HUES64 (cell line): ENCODE measurements at regions not wholly inside any gene's neighbourhood (a gene's known extent, or its start where the extent isn't known, plus 50 kb on each side); places are given as distances from the start of the nearest gene placed in this dataset.
"Not testable (repeated sequence)": the region's sequence is repeated elsewhere in the genome, so short reads cannot be mapped to it uniquely, and the experiment has no call there.

ENCODE experiments used
- H3K27ac ChIP-seq: 2 replicates; pipeline ENCODE4 v1.7.0; 2013; ENCODE audit warnings: low read depth, low read length, inconsistent platforms
- H3K27me3 ChIP-seq: 2 replicates; pipeline ENCODE4 v1.6.1; 2013; ENCODE audit warnings: mild to moderate bottlenecking, low read length; ENCODE audit not compliant: insufficient read depth
- H3K36me3 ChIP-seq: 2 replicates; pipeline ENCODE4 v1.6.1; 2013; ENCODE audit warnings: mild to moderate bottlenecking, low read length; ENCODE audit not compliant: insufficient read depth
- H3K4me1 ChIP-seq: 2 replicates; pipeline ENCODE4 v1.6.1; 2013; ENCODE audit warnings: mild to moderate bottlenecking, low read length, moderate library complexity; ENCODE audit not compliant: insufficient read depth
- H3K4me3 ChIP-seq: 2 replicates; pipeline ENCODE4 v1.5.1; 2013; ENCODE audit warnings: mild to moderate bottlenecking, low read length, moderate library complexity
- H3K9ac ChIP-seq: 2 replicates; pipeline ENCODE4 v1.6.1; 2013; ENCODE audit warnings: mild to moderate bottlenecking, low read depth, low read length
- H3K9me3 ChIP-seq: 2 replicates; pipeline ENCODE4 v1.6.1; 2013; ENCODE audit warnings: low read depth, low read length; ENCODE audit not compliant: insufficient read depth
- WGBS: fragments of 150-250, 120-280 bp; methylation state at CpG from one replicate; pipeline ENCODE4 v1.1.7; 2013; ENCODE audit warnings: missing lambda C conversion rate; 5-methylcytosine and 5-hydroxymethylcytosine counted together

DNA sequence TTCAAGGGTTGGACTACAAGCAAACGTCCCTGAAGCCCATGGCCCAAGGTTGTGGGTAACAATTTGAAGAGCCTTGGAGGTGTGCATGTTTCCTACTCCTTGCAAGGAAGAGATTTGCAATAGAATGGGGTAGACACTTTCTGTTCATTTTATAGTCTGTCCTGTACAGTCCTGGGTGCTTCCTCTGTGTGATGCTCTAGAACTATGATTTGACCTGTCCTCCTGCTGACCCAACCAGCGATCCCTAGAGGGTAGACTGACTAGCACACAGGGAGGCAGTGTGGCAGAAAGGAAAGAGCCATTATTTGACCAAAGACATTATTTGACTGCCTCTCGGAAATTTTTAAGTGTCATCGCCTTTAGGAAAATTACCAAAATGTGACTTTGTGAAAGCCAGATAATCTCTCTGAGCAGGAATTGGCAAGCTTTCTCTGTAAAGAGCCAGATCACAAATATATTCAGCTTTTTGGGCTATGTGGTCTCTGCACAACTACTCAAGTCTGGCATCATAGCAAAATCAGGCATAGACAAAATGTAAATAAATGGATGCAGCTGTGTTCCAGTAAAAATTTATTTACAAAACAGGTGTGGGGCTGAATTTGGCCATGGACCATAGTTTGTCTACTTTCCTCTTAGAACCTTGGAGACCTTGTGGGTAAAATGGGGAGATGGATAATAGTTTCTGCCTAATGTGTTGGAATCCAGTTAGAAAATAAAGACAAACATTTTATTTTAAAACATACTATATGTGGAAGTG is 106.8 kb downstream of the DMRT2 start:
- H3K9ac ChIP-seq, result no peak overlapping the region
- H3K27me3 ChIP-seq, result no peaks in the 10 kb centered on the region
- H3K27ac ChIP-seq, result no peak overlapping the region
- no peak overlapping the region for H3K4me3 ChIP-seq
- H3K9me3 ChIP-seq, result no peaks in the 10 kb centered on the region
- no peaks in the 10 kb centered on the region for H3K36me3 ChIP-seq
- 90% methylated on average over 4 of the region's 4 CpGs for WGBS
- H3K4me1 ChIP-seq, result no peaks in the 10 kb centered on the region

DNA sequence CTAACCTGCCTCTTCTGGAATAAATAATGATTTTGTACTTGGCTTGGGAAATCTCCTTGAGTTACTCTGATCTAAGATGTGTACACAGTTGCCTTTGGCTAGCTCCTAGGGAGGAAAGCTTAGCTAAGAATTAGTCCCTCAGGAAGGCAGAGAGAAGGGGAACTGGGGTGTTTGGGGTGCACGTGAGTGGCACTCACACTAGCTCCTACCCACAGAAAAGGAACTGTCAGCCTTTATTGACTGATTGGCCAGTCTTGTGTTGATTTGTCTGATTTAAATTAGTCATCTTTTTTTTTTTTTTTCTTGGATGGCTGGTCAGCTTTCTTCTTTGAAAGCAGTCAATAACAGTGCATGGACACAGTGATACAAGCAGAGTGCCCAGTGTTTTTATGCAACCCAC is 107.7 kb downstream of the DMRT2 start:
- no peaks in the 10 kb centered on the region for H3K36me3 ChIP-seq
- H3K4me3 ChIP-seq, result no peak overlapping the region
- WGBS, result no CpG with 5 or more reads among the region's 1 CpG
- no peak overlapping the region for H3K9ac ChIP-seq
- no peaks in the 10 kb centered on the region for H3K4me1 ChIP-seq
- H3K27me3 ChIP-seq, result no peaks in the 10 kb centered on the region
- H3K9me3 ChIP-seq, result no peaks in the 10 kb centered on the region
- no peak overlapping the region for H3K27ac ChIP-seq

DNA sequence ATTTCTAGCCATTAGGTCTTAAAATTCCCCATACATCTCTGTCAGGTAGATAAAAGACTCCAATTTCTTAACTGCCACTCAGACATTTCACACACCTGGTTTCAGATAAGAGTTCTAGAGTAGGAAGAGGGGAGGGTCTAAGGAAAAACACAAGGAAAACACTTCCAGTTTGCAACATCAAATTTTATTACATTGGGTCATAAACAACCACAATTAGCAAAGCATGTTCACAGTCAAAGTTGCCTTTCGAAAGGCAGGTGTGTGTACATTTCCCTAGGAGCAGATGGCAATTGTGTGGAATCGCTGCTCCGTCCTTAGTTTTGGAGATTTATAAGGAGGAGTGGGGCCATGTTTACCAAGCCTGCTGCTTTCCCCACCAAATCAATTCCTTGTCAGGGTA is 120.8 kb downstream of the DMRT2 start:
- Histone ChIP-seq H3K9me3 (peaks cover 13% of the 10 kb centered on the region; the same call in 1 of the 2 replicates), H3K4me3 (no peak overlapping the region), H3K9ac (no peak overlapping the region), H3K4me1 (no peaks in the 10 kb centered on the region), H3K27me3 (no peaks in the 10 kb centered on the region), H3K27ac (no peak overlapping the region), H3K36me3 (no peaks in the 10 kb centered on the region)
- WGBS, result 95% methylated on average over 3 of the region's 3 CpGs

DNA sequence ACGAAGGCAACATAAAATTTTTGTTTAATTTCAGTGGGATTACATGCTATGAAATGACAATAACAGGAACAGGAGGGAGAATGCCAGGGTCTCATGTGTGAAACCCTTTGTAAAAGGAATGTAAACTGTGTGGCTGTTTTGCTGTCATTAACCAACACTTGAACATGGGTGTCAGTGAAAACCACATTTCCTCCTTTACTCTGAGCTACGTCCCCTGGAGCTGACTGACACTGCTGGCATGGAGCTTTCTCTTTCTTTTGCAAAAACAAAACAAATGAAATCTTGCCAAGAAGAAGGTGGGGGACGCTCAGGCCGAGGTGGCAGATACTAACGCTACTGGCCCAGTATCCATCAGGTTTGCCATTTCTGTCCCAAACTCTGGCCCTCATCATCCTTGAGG is 121.4 kb downstream of the DMRT2 start:
- H3K4me1 ChIP-seq, result no peaks in the 10 kb centered on the region
- H3K4me3 ChIP-seq, result no peak overlapping the region
- H3K9me3 ChIP-seq, result peaks cover 13% of the 10 kb centered on the region; the same call in 1 of the 2 replicates
- H3K27me3 ChIP-seq, result no peaks in the 10 kb centered on the region
- H3K9ac ChIP-seq, result no peak overlapping the region
- H3K27ac ChIP-seq, result no peak overlapping the region
- WGBS, result 80% methylated on average over 5 of the region's 5 CpGs
- H3K36me3 ChIP-seq, result no peaks in the 10 kb centered on the region

DNA sequence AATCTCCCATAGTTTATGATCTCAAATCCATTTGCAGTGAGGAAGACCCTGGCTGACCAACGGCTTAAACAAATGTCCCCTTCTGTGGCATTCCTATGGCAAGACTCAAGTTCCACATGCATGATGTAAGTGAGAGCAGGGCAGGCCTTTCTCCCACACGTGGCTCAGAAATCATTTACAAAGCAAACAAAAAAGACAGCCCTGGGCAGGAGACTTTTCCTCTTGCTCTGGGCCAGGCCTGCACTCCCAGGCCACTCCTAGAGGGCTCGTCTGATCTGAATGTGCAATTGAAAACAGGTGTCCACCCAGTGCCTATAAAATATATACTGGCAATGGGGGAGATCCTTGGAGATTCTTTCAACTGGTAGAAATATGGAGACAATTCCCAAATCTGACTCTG is 123.1 kb downstream of the DMRT2 start:
- H3K27me3 ChIP-seq, result no peaks in the 10 kb centered on the region
- no peaks in the 10 kb centered on the region for H3K36me3 ChIP-seq
- H3K4me3 ChIP-seq, result no peak overlapping the region
- WGBS, result 67% methylated on average over 3 of the region's 3 CpGs
- H3K4me1 ChIP-seq, result no peaks in the 10 kb centered on the region
- H3K9ac ChIP-seq, result no peak overlapping the region
- peaks cover 7% of the 10 kb centered on the region; the same call in 1 of the 2 replicates for H3K9me3 ChIP-seq
- H3K27ac ChIP-seq, result no peak overlapping the region

DNA sequence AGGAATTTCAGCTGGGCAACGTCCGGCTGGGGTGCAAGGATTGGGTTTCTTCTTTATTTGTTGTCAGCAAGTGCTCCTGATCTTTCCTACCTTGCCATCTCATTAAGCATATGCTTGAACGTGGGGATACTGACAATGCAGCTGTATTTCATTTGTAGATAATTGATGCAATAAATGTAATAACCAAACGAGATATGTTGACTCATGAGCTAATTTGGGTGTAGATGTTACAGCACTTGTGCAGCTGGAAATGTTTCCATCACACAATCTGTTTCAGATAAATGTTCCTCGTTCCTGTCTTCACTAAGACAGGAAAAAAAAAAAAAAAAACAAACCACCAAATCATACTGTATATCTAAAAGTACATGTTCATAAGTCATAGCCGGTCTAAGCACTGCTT is 123.8 kb downstream of the DMRT2 start:
- Histone ChIP-seq H3K9ac (no peak overlapping the region), H3K36me3 (no peaks in the 10 kb centered on the region), H3K27ac (no peak overlapping the region), H3K27me3 (no peaks in the 10 kb centered on the region), H3K4me3 (no peak overlapping the region), H3K4me1 (no peaks in the 10 kb centered on the region), H3K9me3 (no peaks in the 10 kb centered on the region)
- 97% methylated on average over 6 of the region's 6 CpGs for WGBS

DNA sequence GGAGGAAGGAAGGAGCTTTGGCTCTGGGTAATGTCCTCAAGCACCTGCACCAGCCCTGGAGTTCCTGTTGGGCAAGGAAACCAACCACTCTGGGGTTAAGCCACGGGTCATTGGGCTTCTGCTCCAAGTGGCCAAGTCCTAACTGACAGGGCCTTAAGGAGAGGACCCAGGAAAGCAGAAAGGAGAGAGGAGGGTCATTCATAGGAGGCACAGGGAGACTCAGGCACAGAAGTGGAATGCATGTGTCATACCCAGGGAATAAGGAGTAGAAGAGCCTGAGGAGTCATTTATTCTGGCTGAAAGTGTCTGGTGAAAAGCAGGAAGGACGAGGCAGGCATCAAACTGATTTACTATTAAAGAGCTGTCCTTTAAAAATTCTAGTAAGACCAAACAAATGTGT is 129.2 kb downstream of the DMRT2 start:
- no peak overlapping the region for H3K4me3 ChIP-seq
- no peaks in the 10 kb centered on the region for H3K4me1 ChIP-seq
- no peak overlapping the region for H3K9ac ChIP-seq
- no peaks in the 10 kb centered on the region for H3K27me3 ChIP-seq
- no peak overlapping the region for H3K27ac ChIP-seq
- 73% methylated on average over 2 of the region's 2 CpGs for WGBS
- H3K36me3 ChIP-seq, result no peaks in the 10 kb centered on the region
- no peaks in the 10 kb centered on the region for H3K9me3 ChIP-seq

DNA sequence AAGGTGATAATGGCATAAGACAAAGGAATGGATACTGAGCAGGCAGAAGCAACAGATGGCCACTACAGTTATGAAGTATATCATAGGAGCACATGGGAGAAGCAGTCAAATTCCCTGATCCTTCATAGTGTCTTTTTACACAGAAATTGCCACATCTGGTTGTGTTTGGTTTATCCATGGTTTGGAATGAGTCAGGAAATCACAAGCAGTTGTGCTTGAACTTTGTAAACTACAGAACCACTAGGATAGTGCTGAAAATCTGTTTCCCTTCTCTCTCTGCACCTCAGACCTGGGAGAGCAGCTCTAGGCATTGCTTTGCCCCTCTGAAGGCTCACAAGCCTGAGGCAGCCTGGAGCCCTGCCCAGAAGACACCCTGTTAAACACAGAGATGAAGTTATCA is 134.0 kb downstream of the DMRT2 start:
- H3K27me3 ChIP-seq, result no peaks in the 10 kb centered on the region

DNA sequence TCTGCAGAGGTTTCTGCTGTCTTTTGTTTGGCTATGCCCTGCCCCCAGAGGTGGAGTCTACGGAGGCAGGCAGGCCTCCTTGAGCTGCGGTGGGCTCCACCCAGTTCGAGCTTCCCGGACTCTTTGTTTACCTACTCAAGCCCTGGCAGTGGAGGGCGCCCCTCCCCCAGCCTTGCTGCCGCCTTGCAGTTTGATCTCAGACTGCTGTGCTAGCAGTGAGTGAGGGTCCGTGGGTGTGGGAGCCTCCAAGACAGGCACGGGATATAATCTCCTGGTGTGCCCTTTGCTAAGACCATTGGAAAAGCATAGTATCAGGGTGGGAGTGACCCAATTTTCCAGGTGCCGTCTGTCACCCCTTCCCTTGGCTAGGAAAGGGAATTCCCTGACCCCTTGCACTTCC is 137.0 kb downstream of the DMRT2 start:
- not testable (repeated sequence) for H3K9ac ChIP-seq, H3K27me3 ChIP-seq, H3K4me3 ChIP-seq, H3K4me1 ChIP-seq, H3K36me3 ChIP-seq, H3K27ac ChIP-seq
- 94% methylated on average over 9 of the region's 9 CpGs for WGBS
- peaks cover 27% of the 10 kb centered on the region for H3K9me3 ChIP-seq

More for the DNA sequence above, 134.0 kb downstream of the DMRT2 start:
- H3K9me3 ChIP-seq, result peaks cover 23% of the 10 kb centered on the region
- no peaks in the 10 kb centered on the region for H3K36me3 ChIP-seq
- no peaks in the 10 kb centered on the region for H3K4me1 ChIP-seq
- no peak overlapping the region for H3K9ac ChIP-seq
- H3K4me3 ChIP-seq, result no peak overlapping the region
- no peak overlapping the region for H3K27ac ChIP-seq

DNA sequence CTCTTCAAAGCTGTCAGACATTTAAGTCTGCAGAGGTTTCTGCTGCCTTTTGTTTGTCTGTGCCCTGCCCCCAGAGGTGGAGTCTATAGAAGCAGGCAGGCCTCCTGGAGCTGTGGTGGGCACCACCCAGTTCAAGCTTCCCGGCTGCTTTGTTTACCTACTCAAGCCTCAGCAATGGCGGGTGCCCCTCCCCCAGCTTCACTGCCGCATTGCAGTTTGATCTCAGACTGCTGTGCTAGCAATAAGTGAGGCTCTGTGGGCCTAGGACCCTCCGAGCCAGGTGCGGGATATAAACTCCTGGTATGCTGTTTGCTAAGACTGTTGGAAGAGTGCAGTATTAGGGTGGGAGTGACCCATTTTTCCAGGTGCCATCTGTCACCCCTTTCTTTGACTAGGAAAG is 145.5 kb downstream of the DMRT2 start:
- H3K9ac ChIP-seq, H3K27me3 ChIP-seq, H3K4me3 ChIP-seq, H3K4me1 ChIP-seq, H3K27ac ChIP-seq, H3K9me3 ChIP-seq, H3K36me3 ChIP-seq: not testable (repeated sequence)
- 78% methylated on average over 5 of the region's 5 CpGs for WGBS

DNA sequence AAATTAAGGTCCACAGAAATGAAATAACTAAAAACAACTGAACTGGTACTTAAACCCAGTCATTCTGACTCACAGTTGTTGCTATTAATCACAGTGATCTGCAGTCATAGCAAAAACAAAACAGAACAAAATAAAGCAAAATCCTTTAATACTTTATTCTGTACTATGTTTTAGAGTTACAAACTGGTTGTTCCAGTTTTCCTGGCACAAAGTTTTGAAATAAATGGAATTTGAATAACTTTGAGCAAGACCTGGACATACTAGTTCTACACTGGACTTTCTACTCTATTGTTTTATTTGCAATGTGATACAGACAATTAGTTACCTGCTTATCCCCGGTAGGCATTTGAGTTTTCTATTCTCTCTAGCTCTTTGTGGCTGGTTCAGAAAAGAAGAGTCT is 147.9 kb downstream of the DMRT2 start:
- peaks cover 8% of the 10 kb centered on the region; the same call in 1 of the 2 replicates for H3K9me3 ChIP-seq
- WGBS, result 90% methylated on average over 1 of the region's 1 CpG
- H3K4me1 ChIP-seq, result no peaks in the 10 kb centered on the region

DNA sequence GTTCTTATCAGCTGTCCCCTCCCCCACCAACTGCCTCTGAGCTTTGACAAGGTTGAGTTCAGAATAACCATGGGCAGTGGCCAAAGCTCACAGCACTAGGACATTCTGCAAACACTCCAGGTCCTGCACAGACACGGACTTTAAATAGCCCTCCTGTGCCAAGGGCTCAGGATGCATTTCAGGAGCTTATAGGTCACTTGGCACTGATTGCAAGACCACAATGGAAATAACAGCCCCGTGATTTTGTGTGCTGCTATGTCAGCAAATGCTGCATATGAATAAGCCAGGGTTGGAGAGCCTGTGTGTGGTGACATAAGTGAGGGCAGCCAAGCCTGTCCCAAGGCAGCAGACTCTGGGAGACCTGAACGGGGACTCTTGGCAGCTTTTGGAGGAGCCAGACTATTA is 150.7 kb downstream of the DMRT2 start:
- Histone ChIP-seq H3K36me3 (no peaks in the 10 kb centered on the region), H3K27me3 (no peaks in the 10 kb centered on the region), H3K9ac (no peak overlapping the region), H3K4me1 (no peaks in the 10 kb centered on the region), H3K9me3 (peaks cover 6% of the 10 kb centered on the region; the same call in 1 of the 2 replicates), H3K27ac (no peak overlapping the region), H3K4me3 (no peak overlapping the region)
- 79% methylated on average over 3 of the region's 3 CpGs for WGBS

More for the DNA sequence above, 147.9 kb downstream of the DMRT2 start:
- no peak overlapping the region for H3K27ac ChIP-seq
- H3K4me3 ChIP-seq, result no peak overlapping the region
- H3K36me3 ChIP-seq, result no peaks in the 10 kb centered on the region
- no peaks in the 10 kb centered on the region for H3K27me3 ChIP-seq
- no peak overlapping the region for H3K9ac ChIP-seq
